GM18520 (cell line): ENCODE measurements at regions not wholly inside any gene's neighbourhood (a gene's known extent, or its start where the extent isn't known, plus 50 kb on each side); places are given as distances from the start of the nearest gene placed in this dataset.
"Not testable (repeated sequence)": the region's sequence is repeated elsewhere in the genome, so short reads cannot be mapped to it uniquely, and the experiment has no call there.

ENCODE experiments used
- ATAC-seq: cut with Tn5 transposase; IDR thresholded peaks from one replicate; pipeline ENCODE4 v1.9.1; 2021; ENCODE audit not compliant: unreplicated experiment

GRCh38 chr1:113185463-113186104, 112.6 kb downstream of the LRIG2 start:
- ATAC-seq, result peak; percentile 98

- ATAC-seq, result no peak
These were observed 117.1 kb downstream of the LRIG2 start for GRCh38 chr1:113190078-113190477.

DNA sequence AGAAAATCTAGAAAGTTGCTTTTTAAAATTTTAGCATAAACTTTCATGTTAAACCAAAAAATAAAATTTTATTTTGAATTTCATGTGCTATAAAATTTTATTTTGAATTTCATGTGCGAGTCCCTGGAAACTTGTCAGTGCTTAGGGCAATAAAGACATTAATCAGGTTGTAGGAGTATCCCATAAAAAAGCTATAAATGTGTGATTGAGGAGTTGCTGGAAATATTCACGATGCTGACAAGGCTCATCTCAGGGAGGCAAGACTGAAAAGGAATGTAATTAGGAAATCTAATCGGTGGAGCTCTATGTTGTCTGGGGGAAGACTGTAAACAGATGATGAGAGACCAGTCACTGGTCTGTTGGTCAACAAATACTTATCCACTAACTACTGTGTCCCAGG, 117.9 kb downstream of the LRIG2 start:
- no peak for ATAC-seq

DNA sequence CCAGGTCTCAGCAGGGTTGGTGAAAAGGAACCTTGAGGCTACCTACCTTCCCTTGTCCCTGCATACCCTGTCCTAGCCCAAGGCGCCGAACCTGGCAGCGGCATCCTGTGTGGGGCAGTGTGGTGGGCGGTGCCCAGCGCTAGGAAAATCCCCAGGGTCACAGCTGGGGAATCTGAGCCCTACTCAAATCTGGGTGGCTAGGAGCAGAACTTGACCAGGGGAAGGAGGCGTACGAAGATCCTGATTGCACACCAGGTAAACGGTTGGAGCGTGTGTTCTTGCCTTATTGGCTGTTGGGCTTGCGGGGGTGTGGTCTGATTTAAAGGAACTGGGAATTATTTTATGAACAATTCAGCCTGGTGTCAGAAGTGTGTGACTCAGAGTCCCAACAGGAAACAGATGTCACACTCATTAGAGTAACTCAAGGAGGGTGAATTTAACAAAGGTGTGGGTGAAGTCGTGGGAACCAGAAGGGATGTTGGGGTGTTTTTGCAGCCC, 118.6 kb downstream of the LRIG2 start:
- ATAC-seq, result peak; percentile 59

DNA sequence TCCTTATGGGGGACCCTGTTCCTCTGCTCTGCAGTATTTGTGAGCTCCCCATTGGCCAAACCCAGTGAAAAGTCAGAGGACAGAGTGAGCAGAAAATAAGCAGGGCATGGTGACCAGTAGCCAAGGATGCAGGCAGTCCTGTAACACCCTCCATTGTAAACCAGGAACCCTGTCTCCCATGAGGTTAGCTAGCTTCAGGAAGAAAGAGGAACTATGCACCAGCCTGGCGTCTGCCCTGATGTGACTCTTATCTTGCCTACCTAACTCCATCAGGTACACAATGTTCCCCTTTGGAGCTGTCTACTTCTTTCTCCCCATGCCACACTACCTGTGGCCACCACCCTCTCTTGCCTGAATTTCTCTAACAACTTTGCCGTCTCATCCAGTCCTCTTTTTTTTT, 119.2 kb downstream of the LRIG2 start:
- no peak for ATAC-seq

DNA sequence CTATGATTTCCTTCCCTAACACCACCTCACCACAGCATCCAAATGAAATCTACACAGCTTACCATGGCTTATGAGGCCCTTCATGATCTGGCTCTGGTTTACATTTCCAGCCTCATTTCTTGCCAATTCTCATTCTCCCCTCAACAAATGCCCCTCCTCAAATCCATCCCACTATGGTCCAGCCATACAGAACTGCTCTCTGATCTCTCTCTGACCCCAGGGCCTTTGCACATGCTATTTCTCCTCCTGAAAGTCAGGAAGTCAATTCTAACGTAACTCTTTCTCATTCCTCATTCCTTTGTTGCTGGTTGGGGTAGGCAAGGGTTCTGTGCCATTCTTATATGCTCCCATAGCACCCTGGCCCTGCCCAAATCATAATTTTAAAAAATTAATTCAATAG, 120.0 kb downstream of the LRIG2 start:
- no peak for ATAC-seq

- ATAC-seq, result no peak
These were observed 122.1 kb downstream of the LRIG2 start for GRCh38 chr1:113194846-113195830.

DNA sequence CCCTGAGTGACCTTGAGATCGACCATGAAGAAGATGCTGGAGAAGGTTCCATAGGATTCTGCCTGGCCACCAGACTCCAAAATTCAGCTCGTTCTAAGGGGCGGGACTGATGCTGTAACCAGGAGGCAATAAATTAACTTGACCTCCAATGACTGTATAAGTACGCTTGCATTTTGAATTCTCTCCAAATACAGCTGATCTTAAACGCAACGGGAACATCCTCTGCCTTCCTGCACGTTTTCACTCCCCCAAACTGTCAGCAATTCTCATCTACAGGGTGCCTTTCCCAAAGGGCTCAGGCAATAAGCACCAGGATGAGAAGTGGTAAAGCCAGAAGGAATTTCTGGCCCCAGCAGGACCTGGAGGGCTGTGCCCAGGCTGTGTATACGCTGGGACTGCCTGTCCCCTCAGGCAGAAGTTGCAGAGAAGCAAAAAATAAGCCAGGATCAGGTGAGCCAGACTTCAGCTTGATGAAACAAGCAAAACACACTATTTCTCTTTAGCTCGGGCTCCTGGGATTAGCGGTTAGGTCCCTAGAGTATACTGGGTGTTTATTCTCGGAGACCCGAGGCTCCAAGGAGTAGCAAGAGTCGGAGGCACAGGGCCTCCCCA, 124.8 kb downstream of the LRIG2 start:
- ATAC-seq, result no peak

DNA sequence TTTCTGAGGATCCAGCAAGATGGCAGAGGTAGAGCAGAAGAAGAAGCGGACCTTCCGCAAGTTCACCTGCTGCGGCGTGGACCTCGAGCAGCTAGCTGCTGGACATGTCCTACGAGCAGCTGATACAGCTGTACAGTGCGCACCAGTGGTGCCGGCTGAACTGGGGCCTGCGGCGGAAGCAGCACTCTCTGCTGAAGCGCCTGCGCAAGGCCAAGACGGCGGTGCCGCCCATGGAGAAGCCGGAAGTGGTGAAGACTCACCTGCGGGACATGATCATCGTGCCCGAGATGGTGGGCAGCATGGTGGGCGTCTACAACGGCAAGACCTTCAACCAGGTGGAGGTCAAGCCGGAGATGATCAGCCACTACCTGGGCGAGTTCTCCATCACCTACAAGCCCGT, 125.8 kb downstream of the LRIG2 start:
- ATAC-seq, result no peak

DNA sequence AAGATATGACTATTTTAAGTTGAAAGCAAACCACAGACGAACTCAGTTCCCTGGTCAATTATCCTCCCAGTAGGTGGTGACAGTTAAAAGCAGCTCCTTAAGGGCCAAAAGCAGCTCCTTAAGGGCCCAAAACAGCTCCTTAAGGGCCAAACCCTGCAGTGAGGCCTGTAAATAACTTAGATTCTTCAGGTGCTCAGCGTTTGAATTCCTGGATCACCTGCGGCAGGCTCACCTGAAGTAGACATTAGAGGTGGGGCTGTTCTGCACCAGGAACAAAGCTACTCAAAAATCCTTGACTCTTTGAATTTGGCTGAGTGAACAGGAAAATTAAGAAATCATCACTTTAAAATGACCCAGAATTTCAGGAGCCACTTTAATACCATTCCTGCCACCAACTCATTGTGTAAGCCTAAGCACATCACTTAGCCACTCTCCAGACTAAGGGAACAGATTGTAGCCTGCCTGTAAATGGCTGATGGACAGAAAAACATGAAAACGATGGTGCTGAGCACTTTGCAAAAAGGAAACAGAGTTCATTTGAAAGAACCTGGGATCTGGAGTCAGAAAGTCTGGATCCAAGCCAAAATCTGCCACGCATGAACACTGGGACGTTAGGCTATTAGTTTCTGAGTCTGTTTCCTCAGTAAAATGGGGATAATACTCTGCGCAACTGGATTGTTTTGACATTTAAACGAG, 126.9 kb downstream of the LRIG2 start:
- no peak for ATAC-seq

GRCh38 chr1:113201560-113201959, 128.6 kb downstream of the LRIG2 start:
- no peak for ATAC-seq

DNA sequence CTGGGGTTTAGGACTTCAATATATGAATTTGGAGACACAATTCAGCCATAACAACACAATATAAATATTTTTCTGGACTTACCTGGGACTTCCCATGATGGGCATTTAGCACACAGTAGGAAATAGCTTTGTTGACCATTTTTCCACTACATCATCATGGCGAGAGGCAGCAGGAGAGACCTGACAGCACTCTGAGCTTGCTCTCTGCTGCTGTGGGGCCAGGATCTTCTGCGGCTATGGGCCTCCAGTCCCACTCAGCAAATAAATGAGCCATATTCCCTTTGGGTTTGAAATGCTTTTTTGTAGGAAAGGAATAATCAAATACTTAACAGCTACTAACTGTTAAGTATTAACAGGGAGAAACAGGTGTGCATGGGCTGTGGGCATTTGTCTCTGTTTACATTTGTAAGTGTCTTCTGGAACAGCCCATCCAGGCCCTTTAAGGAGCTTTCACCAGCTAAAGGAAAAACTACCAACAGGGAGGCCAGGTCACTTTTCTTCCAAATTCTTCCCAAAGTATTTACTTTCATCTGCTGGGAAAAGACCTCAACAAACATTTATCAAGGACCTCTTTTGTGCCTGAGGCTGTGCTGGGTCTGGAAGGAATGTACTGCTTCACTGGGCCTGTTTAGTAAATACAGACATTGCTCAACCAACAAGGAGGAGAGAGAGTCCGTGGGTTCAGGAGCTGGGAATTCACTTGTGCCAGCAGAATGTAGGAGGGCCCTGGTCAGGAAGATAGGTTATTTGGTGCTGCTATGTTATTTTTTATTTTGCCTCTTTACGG, 133.2 kb downstream of the LRIG2 start:
- ATAC-seq, result no peak

GRCh38 chr1:113207019-113207418, 134.0 kb downstream of the LRIG2 start:
- ATAC-seq, result no peak

GRCh38 chr1:113207457-113207856, 134.5 kb downstream of the LRIG2 start:
- ATAC-seq, result no peak

DNA sequence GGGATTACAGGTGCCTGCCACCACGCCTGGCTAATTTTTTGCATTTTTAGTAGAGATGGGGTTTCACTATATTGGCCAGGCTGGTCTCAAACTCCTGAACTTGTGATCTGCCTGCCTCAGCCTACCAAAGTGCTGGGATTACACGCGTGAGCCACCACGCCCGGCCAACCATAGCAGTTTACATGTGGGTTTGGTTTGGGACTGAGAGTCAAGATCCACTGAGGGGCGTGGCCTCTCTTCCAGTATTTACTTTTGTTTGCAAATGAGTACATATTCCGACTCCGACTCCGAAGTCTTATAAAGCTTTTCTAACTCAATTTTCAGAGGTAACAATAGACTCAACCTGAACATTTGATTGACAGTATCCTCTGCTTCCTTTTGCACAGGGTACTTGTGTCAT, 135.4 kb downstream of the LRIG2 start:
- not testable (repeated sequence) for ATAC-seq

DNA sequence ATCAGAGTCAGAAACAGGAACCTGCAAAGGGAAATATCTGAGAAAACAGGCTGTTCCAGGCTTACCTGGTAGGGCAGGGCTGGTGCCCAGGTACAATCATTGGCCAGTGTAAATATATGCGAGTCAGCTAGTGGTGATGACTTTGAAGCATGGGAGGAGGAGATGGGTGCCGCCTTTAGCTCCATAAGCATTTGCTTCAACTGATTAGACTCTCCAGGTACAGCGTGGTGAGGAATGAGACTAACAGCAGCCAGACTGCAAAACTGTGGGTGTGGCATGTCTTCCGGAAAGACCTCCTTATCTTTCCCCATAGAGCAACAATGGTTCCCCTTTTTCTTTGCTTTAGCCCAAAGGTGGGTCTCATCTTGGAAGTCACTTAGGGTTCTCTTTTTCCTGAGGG, 137.2 kb downstream of the LRIG2 start:
- no peak for ATAC-seq

GRCh38 chr1:113211467-113211866, 138.5 kb downstream of the LRIG2 start:
- ATAC-seq, result no peak

- no peak for ATAC-seq
These were observed 142.0 kb downstream of the LRIG2 start for GRCh38 chr1:113215015-113215414.

DNA sequence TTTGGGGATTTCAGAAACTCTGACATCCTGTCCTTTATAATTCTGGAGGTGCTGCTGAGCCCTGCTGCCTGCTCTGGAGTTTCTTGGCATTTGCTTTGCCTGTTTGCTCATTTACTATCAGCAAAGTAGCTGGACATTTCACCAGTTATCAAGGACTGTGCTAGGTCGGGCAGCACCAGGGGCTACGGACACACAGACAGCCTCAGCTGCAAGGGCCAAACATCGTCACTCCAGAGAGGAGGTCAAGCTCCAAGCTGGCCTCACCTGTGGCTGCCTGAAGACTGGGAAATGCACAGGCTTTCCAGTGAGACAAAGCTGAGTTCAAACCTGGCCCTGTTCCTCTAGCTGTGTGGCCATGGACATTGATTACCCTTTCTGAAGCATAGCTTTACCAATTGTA, 143.7 kb downstream of the LRIG2 start:
- no peak for ATAC-seq

DNA sequence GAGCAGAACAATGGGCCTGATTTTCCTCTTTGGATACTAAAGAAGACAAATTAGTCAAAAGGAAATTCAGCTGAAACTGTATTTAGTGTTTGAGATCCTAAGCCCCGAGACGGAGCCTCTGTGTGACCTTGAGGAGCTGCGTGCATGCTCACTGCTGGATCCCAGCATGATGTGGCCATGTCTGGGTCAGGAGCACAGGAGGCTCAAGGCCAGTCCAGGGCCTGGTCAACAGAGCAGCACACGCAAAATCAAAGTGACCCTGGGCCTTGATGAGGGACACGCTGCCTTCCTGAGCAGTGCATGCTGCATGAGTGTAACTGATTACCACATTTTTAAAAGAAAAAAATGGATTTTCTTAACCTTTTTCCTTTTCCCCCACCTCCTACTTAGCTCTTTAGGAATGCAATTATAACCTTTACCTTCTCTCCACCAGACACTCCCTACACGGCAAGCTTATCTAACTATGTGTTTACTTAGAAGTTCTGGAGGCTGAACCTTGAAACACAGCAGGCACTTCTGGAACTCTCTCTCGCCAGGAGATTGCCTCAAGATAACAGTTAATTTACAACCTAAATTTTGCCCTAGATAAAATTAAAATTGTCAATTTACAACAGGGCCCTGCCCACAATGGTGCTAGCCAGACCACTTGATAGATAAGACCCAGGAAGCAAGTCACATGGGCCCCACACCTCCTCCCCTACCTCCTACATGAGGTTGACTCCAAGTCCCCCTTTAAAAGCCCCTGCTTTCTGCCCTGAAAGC, 144.6 kb downstream of the LRIG2 start:
- no peak for ATAC-seq
